ENCODE measurements at regions not wholly inside any gene's neighbourhood (a gene's known extent, or its start where the extent isn't known, plus 50 kb on each side); places are given as distances from the start of the nearest gene placed in this dataset.
"Not testable (repeated sequence)": the region's sequence is repeated elsewhere in the genome, so short reads cannot be mapped to it uniquely, and the experiment has no call there.

- Mint-ChIP-seq H3K36me3 (no peaks in the 10 kb centered on the region), H3K27ac (no peak overlapping the region), H3K4me3 (no peak overlapping the region), H3K4me1 (no peaks in the 10 kb centered on the region), H3K9me3 (peaks cover 6% of the 10 kb centered on the region), H3K27me3 (peaks cover 37% of the 10 kb centered on the region)
- no peak for ATAC-seq
Measured at GRCh38 chr1:4075436-4076225, 175.6 kb upstream of the C1orf174 start.

GRCh38 chr1:4076346-4076745 is 176.3 kb upstream of the C1orf174 start:
- peaks cover 10% of the 10 kb centered on the region for H3K9me3 Mint-ChIP-seq
- no peak for ATAC-seq
- no peaks in the 10 kb centered on the region for H3K4me1 Mint-ChIP-seq
- no peak overlapping the region for H3K4me3 Mint-ChIP-seq
- no peaks in the 10 kb centered on the region for H3K36me3 Mint-ChIP-seq
- H3K27me3 Mint-ChIP-seq, result peaks cover 37% of the 10 kb centered on the region
- no peak overlapping the region for H3K27ac Mint-ChIP-seq

- H3K36me3 Mint-ChIP-seq, H3K4me3 Mint-ChIP-seq, ATAC-seq, H3K27ac Mint-ChIP-seq, H3K4me1 Mint-ChIP-seq: not testable (repeated sequence)
- peaks cover 10% of the 10 kb centered on the region for H3K9me3 Mint-ChIP-seq
- H3K27me3 Mint-ChIP-seq, result peaks cover 19% of the 10 kb centered on the region
Measured at GRCh38 chr1:4078091-4078962, 178.3 kb upstream of the C1orf174 start.

GRCh38 chr1:4079815-4080214 is 179.7 kb upstream of the C1orf174 start:
- Mint-ChIP-seq H3K27me3 (peaks cover 9% of the 10 kb centered on the region), H3K27ac (no peak overlapping the region), H3K4me3 (no peak overlapping the region), H3K36me3 (no peaks in the 10 kb centered on the region), H3K9me3 (peaks cover 10% of the 10 kb centered on the region), H3K4me1 (no peaks in the 10 kb centered on the region)
- ATAC-seq, result no peak

- Mint-ChIP-seq H3K27me3 (peaks cover 8% of the 10 kb centered on the region), H3K4me3 (no peak overlapping the region), H3K4me1 (no peaks in the 10 kb centered on the region), H3K27ac (no peak overlapping the region), H3K36me3 (no peaks in the 10 kb centered on the region), H3K9me3 (peaks cover 10% of the 10 kb centered on the region)
- ATAC-seq, result no peak
Measured at GRCh38 chr1:4081806-4082711, 182.0 kb upstream of the C1orf174 start.

- Mint-ChIP-seq H3K27me3 (peaks cover 20% of the 10 kb centered on the region), H3K4me1 (no peaks in the 10 kb centered on the region), H3K9me3 (peaks cover 10% of the 10 kb centered on the region)
Measured at GRCh38 chr1:4083231-4084047, 183.4 kb upstream of the C1orf174 start.

GRCh38 chr1:4084048-4084431 is 184.0 kb upstream of the C1orf174 start:
- Mint-ChIP-seq H3K36me3 (no peaks in the 10 kb centered on the region), H3K27ac (no peak overlapping the region), H3K4me1 (no peaks in the 10 kb centered on the region), H3K27me3 (peaks cover 23% of the 10 kb centered on the region), H3K4me3 (no peak overlapping the region), H3K9me3 (peaks cover 10% of the 10 kb centered on the region)
- no peak for ATAC-seq

More at GRCh38 chr1:4083231-4084047, 183.4 kb upstream of the C1orf174 start:
- no peak overlapping the region for H3K4me3 Mint-ChIP-seq
- H3K36me3 Mint-ChIP-seq, result no peaks in the 10 kb centered on the region
- no peak overlapping the region for H3K27ac Mint-ChIP-seq
- ATAC-seq, result no peak

GRCh38 chr1:4084446-4084845 is 184.4 kb upstream of the C1orf174 start:
- Mint-ChIP-seq H3K36me3 (no peaks in the 10 kb centered on the region), H3K4me3 (no peak overlapping the region), H3K27ac (no peak overlapping the region), H3K4me1 (no peaks in the 10 kb centered on the region), H3K9me3 (peaks cover 8% of the 10 kb centered on the region), H3K27me3 (peaks cover 23% of the 10 kb centered on the region)
- ATAC-seq, result no peak

GRCh38 chr1:4084896-4085295 is 184.8 kb upstream of the C1orf174 start:
- peaks cover 7% of the 10 kb centered on the region for H3K9me3 Mint-ChIP-seq
- no peaks in the 10 kb centered on the region for H3K4me1 Mint-ChIP-seq
- no peak overlapping the region for H3K27ac Mint-ChIP-seq
- H3K36me3 Mint-ChIP-seq, result no peaks in the 10 kb centered on the region
- peaks cover 23% of the 10 kb centered on the region for H3K27me3 Mint-ChIP-seq
- ATAC-seq, result no peak
- H3K4me3 Mint-ChIP-seq, result no peak overlapping the region

- Mint-ChIP-seq H3K27ac (no peak overlapping the region), H3K9me3 (peaks cover 5% of the 10 kb centered on the region), H3K4me1 (no peaks in the 10 kb centered on the region), H3K36me3 (no peaks in the 10 kb centered on the region), H3K4me3 (no peak overlapping the region), H3K27me3 (peaks cover 23% of the 10 kb centered on the region)
- ATAC-seq, result no peak
Measured at GRCh38 chr1:4085546-4085945, 185.5 kb upstream of the C1orf174 start.

GRCh38 chr1:4086085-4086850 is 186.2 kb upstream of the C1orf174 start:
- Mint-ChIP-seq H3K9me3 (no peaks in the 10 kb centered on the region), H3K27ac (no peak overlapping the region), H3K27me3 (peaks cover 23% of the 10 kb centered on the region), H3K4me1 (no peaks in the 10 kb centered on the region), H3K4me3 (no peak overlapping the region), H3K36me3 (no peaks in the 10 kb centered on the region)
- ATAC-seq, result no peak

- H3K4me1 Mint-ChIP-seq, result no peaks in the 10 kb centered on the region
- H3K9me3 Mint-ChIP-seq, result no peaks in the 10 kb centered on the region
- no peak overlapping the region for H3K4me3 Mint-ChIP-seq
- peaks cover 23% of the 10 kb centered on the region for H3K27me3 Mint-ChIP-seq
- H3K27ac Mint-ChIP-seq, result no peak overlapping the region
- H3K36me3 Mint-ChIP-seq, result no peaks in the 10 kb centered on the region
- no peak for ATAC-seq
Measured at GRCh38 chr1:4086921-4087320, 186.8 kb upstream of the C1orf174 start.

GRCh38 chr1:4087530-4088420 is 187.7 kb upstream of the C1orf174 start:
- Mint-ChIP-seq H3K9me3 (peaks cover 1% of the 10 kb centered on the region), H3K27ac (no peak overlapping the region), H3K36me3 (no peaks in the 10 kb centered on the region), H3K4me3 (no peak overlapping the region), H3K4me1 (no peaks in the 10 kb centered on the region), H3K27me3 (peaks cover 23% of the 10 kb centered on the region)
- no peak for ATAC-seq

Data from stimulated activated memory B cell treated with anti-CD40 and anti-IgM and Interleukin-4, amounts not matched to agents 10 μg/mL and 1 μg/mL and 100 μg/mL, for 72 hours (primary cell).